ENCODE measurements at regions not wholly inside any gene's neighbourhood (a gene's known extent, or its start where the extent isn't known, plus 50 kb on each side); places are given as distances from the start of the nearest gene placed in this dataset.

DNA sequence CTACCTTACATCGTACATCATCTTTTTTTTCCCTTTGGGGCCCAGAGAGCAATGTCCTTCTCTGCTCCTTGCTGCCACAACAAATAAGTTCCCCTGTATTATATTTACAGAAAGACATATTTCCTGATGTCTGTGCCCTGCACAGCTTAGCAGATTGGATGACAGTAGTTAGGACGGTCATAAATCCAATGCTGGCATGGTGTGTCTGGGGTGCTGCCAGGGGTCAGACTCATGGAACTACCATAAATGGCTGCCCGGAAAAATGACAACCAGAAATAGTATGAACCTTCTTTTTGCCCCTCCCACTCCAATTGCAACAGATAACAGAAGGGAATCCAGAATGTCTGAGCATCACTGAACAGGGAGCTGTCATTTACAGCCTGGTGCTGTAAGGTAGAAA lies 511.1 kb downstream of the PSAT1 start:
- DNase-seq (ENCODE audit: low read depth in 1 of 2, low spot score in 1 of 2), result no peak
- POLR2A ChIA-PET, result no interaction called here
- CTCF ChIA-PET, result interaction anchor here (1.8 to 2.0 kb wide), 2 partner anchors 10 to 13 kb away, joined by 4 to 5 read pairs; no protein-coding TSS in a partner anchor
- Histone ChIP-seq H3K9me3 (no peaks in the 10 kb centered on the region), H3K4me3 (no peak overlapping the region), H3K4me1 (no peaks in the 10 kb centered on the region), H3K27ac (no peak overlapping the region), H3K4me2 (no peak overlapping the region)
- WGBS (ENCODE audit: missing lambda C conversion rate), result 87% methylated on average over 3 of the region's 3 CpGs
- TF ChIP-seq CHD2 (IDR thresholded peaks at IDR 0.05; ENCODE audit: low read length, partially characterized antibody), result no peak
- no peak for TF ChIP-seq NR3C1 (IDR thresholded peaks at IDR 0.05)
- TF ChIP-seq HMGXB4 (CRISPR knock-in tag; IDR thresholded peaks at IDR 0.05; ENCODE audit: borderline replicate concordance), result no peak
- no peak for FAIRE-seq
- ATAC-seq, result no peak

- DNase-seq (ENCODE audit: low read depth in 1 of 2, low spot score in 1 of 2) (no peak), FAIRE-seq (no peak), ATAC-seq (no peak)
- H3K9me3 ChIP-seq, result no peaks in the 10 kb centered on the region
- no peaks in the 10 kb centered on the region for H3K4me1 ChIP-seq
- no peak for TF ChIP-seq POLR2AphosphoS2 (conservative IDR thresholded peaks at IDR 0.05; ENCODE audit: low read length)
- no peak for TF ChIP-seq JUNB (IDR thresholded peaks at IDR 0.05)
- TF ChIP-seq PBX3 (IDR thresholded peaks at IDR 0.05), result no peak
- TF ChIP-seq HOXB13 (CRISPR knock-in tag; IDR thresholded peaks at IDR 0.05; ENCODE audit: low read depth), result no peak
- ChIA-PET CTCF (interaction anchor here (1.2 to 1.8 kb wide), 2 partner anchors 24 to 68 kb away, joined by 3 to 6 read pairs; no protein-coding TSS in a partner anchor), POLR2A (no interaction called here)
- H3K4me3 ChIP-seq, result no peak overlapping the region
- no peak overlapping the region for H3K27ac ChIP-seq
- H3K4me2 ChIP-seq, result no peak overlapping the region
- 81% methylated on average over 10 of the region's 10 CpGs for WGBS (ENCODE audit: missing lambda C conversion rate)
Observed at GRCh38 chr9:78811622-78812276, 514.8 kb downstream of the PSAT1 start.

- Histone ChIP-seq H3K4me1 (no peaks in the 10 kb centered on the region), H3K27ac (no peak overlapping the region), H3K4me2 (no peak overlapping the region), H3K4me3 (no peak overlapping the region), H3K9me3 (no peaks in the 10 kb centered on the region)
- CTCF ChIA-PET, result interaction anchor here (1.2 to 1.8 kb wide), 2 partner anchors 23 to 69 kb away, joined by 3 to 6 read pairs; no protein-coding TSS in a partner anchor
- TF ChIP-seq, protein P1, sequence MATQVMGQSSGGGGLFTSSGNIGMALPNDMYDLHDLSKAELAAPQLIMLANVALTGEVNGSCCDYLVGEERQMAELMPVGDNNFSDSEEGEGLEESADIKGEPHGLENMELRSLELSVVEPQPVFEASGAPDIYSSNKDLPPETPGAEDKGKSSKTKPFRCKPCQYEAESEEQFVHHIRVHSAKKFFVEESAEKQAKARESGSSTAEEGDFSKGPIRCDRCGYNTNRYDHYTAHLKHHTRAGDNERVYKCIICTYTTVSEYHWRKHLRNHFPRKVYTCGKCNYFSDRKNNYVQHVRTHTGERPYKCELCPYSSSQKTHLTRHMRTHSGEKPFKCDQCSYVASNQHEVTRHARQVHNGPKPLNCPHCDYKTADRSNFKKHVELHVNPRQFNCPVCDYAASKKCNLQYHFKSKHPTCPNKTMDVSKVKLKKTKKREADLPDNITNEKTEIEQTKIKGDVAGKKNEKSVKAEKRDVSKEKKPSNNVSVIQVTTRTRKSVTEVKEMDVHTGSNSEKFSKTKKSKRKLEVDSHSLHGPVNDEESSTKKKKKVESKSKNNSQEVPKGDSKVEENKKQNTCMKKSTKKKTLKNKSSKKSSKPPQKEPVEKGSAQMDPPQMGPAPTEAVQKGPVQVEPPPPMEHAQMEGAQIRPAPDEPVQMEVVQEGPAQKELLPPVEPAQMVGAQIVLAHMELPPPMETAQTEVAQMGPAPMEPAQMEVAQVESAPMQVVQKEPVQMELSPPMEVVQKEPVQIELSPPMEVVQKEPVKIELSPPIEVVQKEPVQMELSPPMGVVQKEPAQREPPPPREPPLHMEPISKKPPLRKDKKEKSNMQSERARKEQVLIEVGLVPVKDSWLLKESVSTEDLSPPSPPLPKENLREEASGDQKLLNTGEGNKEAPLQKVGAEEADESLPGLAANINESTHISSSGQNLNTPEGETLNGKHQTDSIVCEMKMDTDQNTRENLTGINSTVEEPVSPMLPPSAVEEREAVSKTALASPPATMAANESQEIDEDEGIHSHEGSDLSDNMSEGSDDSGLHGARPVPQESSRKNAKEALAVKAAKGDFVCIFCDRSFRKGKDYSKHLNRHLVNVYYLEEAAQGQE (IDR thresholded peaks at IDR 0.05), result no peak
- TF ChIP-seq USF2 (IDR thresholded peaks at IDR 0.05) (no peak), MAZ (IDR thresholded peaks at IDR 0.05; ENCODE audit: borderline replicate concordance, low read depth, low read length) (no peak), RNF2 (IDR thresholded peaks at IDR 0.05; ENCODE audit: borderline replicate concordance, low read depth) (no peak)
- POLR2A ChIA-PET, result interaction anchor here (0.6 kb wide), 1 partner anchor 77 kb away, joined by 6 read pairs; no protein-coding TSS in a partner anchor
- ATAC-seq, result no peak
- no peak for FAIRE-seq
- 71% methylated on average over 3 of the region's 3 CpGs for WGBS (ENCODE audit: missing lambda C conversion rate)
- DNase-seq (ENCODE audit: low read depth in 1 of 2, low spot score in 1 of 2), result no peak
Observed at GRCh38 chr9:78812665-78813064, 515.7 kb downstream of the PSAT1 start.
